Gastroesophageal sphincter (tissue), 3 donors: ENCODE measurements at regions not wholly inside any gene's neighbourhood (a gene's known extent, or its start where the extent isn't known, plus 50 kb on each side); places are given as distances from the start of the nearest gene placed in this dataset.

Experiments
- EP300 ChIP-seq: sonication (generic); formaldehyde crosslinking; IDR thresholded peaks from one replicate; pipeline ENCODE4 v1.6.1; 2017; ENCODE audit warnings: antibody characterized with exemption, mild to moderate bottlenecking
- TF ChIP-seq, protein P1 (sequence below), 4 experiments: fragments of 200-600 bp in 2 of 4; fragments of 450-650 bp in 2 of 4; sonication (generic) in 1 of 4; IDR thresholded peaks; one replicate each; pipeline ENCODE4 v1.5.1; 2017 to 2019; ENCODE audit warnings: antibody characterized with exemption in 4 of 4, mild to moderate bottlenecking in 2 of 4, moderate library complexity in 2 of 4

DNA sequence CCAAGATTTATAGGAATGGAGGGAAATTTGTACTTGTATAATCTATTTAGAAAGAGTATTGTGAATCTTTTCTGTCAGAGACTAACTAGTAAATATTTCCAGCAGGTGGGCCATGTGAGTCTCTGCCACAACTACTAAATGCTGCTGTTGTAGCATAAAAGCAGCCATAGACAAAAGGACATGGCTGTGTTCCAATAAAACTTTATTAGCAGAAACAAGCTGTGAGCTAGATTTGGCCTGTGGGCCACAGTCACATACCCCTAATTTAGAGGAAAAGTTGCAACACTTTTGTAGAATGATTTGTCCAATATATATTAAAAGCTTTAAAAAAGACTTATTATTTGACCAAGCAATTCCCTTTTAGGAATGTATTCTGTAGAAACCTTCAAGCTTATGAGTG is 207.2 kb downstream of the LMBRD1 start:
- TF ChIP-seq, protein P1, sequence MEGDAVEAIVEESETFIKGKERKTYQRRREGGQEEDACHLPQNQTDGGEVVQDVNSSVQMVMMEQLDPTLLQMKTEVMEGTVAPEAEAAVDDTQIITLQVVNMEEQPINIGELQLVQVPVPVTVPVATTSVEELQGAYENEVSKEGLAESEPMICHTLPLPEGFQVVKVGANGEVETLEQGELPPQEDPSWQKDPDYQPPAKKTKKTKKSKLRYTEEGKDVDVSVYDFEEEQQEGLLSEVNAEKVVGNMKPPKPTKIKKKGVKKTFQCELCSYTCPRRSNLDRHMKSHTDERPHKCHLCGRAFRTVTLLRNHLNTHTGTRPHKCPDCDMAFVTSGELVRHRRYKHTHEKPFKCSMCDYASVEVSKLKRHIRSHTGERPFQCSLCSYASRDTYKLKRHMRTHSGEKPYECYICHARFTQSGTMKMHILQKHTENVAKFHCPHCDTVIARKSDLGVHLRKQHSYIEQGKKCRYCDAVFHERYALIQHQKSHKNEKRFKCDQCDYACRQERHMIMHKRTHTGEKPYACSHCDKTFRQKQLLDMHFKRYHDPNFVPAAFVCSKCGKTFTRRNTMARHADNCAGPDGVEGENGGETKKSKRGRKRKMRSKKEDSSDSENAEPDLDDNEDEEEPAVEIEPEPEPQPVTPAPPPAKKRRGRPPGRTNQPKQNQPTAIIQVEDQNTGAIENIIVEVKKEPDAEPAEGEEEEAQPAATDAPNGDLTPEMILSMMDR (IDR thresholded peaks at IDR 0.05), result no peak
- no peak for TF ChIP-seq EP300
